HG03196 (cell line): ENCODE measurements at regions not wholly inside any gene's neighbourhood (a gene's known extent, or its start where the extent isn't known, plus 50 kb on each side); places are given as distances from the start of the nearest gene placed in this dataset.
"Not testable (repeated sequence)": the region's sequence is repeated elsewhere in the genome, so short reads cannot be mapped to it uniquely, and the experiment has no call there.

ENCODE experiments used
- ATAC-seq: cut with Tn5 transposase; IDR thresholded peaks from one replicate; pipeline ENCODE4 v1.9.1; 2021; ENCODE audit not compliant: unreplicated experiment

DNA sequence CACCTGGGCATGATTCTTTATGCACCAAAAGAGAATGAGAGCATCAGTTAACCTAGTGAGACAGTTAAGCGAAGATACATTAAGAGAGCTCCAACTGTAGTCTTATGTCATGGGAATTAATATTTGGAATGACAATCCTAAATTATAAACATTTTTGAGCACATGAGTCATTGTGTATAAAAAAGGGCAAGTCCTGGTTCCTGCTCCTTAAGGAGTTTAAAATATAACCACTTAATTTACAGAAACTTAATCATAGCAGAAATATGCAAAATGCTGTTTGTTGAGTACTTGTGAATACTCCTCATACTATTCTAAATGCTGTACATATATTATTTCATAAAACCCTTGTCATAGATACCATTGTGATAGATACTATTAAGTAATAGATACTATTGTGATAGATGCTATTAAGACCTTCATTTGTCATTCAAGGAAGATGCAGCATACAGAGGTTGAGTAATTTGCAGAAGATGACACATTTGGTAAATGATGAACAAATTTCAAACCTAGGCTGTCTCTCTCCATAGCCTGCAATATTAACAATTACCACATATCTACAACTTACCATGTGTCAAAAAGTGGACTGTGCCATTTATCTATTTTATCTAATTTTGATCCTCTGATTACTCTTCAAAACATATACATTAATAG lies 301.0 kb downstream of the TBC1D4 start:
- ATAC-seq: no peak

DNA sequence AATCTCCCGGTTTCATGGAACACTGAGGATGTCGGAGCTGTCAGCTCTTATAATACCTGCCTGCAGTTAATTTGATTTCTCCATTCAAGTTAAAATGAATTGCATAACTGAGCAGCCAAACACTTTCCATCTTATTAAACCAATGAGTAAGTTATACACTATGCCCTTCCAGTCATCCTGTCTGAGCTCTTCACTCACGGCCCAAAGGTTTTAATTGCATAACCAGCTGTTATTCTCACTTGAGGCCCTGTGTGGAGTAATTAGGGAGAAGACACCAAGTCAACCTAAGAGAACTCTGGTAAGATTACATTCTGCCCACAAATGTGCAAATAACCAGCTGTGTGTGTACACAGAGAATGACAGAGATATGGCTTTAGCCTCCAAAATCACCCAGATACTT lies 303.5 kb downstream of the TBC1D4 start:
- ATAC-seq: no peak

DNA sequence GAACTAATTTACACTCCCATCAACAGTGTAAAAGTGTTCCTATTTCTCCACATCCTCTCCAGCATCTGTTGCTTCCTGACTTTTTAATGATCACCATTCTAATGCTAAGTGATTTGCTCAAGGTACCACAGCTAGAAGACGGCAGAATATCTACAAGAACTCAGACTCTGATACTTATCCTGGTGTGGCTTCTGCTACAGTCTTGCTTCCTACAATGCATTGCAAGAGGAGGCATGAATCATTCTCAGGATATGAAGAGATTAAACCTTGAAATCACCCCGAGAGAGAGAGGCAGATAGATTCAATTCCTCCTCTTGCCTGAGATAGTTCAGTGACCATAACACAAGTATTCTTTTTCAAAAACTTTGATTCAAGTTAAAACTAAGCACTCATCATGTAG lies 306.4 kb downstream of the TBC1D4 start:
- ATAC-seq: no peak

DNA sequence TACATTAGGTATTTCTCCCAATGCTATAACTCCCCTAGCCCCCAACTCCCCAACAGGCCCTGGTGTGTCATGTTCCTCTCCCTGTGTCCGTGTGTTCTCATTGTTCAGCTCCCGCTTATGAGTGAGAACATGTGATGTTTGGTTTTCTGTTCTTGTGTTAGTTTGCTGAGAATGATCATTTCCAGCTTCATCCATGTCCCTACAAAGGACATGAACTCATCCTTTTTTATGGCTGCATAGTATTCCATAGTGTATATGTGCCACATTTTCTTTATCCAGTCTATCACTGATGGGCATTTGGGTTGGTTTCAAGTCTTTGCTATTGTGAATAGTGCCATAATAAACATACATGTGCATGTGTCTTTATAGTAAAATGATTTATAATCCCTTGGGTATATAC lies 306.9 kb downstream of the TBC1D4 start:
- not testable (repeated sequence) for ATAC-seq

DNA sequence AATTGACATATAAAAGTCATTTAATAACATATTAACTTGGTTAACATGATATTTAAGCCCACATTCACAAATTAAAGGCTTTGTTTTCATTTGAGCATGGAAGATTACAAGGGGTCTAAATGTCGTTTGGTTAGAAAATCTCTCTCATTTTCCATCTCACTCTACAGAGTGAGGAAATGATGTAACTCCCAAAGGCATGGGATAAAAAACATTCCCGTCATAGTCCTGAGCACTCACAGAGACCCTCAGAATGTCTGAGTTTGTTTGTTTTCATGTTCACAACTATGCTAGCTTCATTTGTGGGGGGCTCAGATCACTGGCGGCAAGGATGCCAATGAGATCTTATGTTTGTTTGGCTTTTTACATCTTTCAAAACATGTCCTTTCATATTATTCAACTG lies 307.5 kb downstream of the TBC1D4 start:
- ATAC-seq: no peak

DNA sequence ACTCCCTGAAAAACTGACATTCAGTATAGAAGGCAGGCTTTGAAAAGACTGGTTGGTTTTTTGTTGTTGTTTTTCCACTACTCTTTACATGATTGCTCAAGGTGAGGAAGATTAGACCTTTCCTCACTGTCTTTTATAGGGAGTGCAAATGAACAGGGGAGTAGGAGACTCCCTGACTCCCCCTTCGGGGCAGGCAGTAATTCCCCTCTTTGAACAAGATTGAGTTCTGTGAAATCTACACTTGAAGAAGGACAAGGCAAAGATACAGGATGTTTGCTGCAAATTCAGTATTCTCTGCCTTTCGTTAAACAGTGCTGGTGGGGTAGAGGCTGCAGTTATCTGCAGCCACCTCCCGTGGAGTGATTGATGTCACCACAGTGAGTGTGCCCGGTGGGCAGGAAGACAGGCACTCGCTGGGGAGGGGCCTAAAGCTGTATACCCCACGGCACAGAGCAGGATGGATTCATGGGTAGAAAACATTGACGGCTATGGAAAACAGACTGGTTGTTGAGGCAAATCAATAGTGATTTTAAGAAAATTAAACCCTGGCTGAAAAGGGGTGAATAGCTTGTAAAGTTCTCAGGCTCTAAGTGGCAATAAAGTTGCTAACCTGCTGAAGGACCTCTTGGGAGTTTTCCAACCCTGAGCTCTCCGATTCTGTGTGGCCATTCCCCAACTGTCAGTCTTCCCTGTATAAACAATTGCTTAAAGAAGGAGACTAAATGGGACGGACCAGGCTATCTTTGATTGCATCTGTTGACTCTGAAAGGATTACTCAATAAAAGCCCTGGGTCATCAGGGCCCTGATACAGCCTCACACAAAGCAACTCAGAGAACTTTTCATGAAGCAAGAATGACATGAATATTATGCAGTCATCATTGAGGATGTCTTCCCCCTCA lies 308.3 kb downstream of the TBC1D4 start:
- ATAC-seq: no peak

DNA sequence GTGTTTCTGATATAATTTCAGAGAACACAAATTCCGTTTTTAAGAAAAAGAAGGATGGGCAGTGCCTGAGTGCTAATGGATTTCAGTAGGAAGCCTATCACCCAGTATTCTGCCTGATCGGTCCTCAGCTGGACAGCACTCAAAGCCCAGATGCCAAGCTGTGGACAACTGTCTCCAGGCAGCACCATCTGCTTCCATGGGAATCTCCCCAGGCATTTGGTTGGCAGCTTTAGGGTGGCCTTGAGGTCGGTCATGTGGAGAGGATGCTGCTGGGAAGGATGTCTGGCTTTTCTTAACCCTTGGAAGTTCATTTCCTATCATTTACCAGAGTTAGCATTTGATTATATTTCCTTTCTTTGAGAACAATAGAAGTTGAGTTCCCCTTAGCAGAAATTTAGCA lies 311.7 kb downstream of the TBC1D4 start:
- no peak for ATAC-seq

DNA sequence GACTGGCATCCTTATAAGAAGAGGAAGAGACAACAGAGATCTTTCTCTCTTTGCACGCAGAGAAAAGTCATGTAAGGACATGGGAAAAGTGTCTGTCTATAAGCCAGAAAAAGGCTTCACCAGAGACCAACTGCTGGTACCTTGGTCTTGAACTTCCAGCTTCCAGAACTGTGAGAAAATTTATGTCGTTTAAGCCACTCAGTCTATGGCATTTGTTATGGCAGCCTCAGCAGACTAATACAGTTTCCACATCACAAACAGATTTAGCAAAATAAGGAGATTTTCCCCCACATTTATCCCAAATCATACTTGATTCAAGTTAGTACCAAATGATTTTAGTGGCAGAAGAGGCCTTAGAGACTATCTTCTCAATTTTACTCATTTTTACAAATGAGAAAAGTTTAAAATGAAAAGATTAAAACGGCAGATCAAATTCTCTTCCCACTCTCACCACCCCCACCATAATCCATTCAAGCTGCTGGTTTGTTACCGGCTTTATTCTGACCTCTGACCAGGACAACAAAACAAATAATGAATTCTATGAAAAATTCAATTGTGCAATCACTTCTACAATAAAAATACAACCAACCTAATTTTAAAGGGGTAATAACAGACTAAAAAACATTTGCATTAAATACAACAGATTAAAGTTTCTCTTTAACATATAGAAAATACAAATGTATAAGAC lies 316.3 kb downstream of the TBC1D4 start:
- ATAC-seq: no peak

DNA sequence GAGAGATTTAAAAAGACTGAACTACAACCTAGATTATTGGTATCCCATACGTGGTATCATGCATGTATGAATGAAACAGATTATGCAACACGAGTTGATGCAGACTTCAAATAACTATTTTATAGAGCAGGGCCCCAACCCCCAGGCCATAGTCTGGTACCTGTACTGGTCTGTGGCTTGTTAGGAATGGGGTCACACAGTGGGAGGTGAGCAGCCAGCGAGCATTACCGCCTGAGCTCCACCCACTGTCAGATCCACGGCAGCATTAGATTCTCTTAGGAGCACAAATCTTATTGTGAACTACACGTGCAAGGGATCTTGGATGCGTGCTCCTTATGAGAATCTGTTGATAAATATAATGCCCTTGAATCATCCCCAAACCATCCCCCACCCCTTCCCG lies 320.2 kb downstream of the TBC1D4 start:
- ATAC-seq: no peak

DNA sequence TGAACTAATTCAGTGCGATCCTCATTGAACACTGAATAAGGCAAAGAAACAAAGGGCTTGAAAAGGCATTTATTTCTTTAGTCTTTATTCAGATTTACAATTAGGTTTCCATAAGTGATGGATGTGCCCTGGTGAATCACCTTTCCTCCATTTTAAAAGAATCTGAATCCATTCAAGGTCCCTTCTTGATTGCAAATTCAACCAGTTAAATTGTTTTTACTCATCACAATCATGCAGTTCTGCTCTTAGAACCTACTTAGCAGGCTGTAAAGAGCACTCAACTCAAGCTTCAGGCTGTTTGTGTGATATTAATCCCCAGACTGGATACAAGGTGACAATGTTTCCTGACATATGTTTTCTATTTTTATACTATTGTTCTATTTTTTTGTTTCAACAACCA lies 321.0 kb downstream of the TBC1D4 start:
- no peak for ATAC-seq

DNA sequence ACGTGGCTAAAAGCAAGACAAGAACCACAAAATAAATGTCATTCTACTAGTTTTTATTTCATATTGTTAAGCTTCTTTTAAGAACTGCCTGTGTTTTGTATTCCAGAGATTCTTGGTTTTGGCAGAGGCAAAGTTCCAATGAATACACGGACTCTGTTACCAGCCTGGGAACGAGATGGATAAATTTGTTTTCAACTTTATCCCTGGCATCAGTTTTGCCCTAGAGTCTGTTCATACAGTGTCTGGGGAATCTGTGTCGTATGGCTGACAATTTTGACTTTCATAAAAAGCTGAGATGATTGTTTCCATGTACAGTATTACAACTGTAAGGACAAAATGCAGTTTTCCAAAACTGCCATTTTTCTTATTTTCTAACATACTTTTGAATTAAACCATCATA lies 327.6 kb downstream of the TBC1D4 start:
- no peak for ATAC-seq

DNA sequence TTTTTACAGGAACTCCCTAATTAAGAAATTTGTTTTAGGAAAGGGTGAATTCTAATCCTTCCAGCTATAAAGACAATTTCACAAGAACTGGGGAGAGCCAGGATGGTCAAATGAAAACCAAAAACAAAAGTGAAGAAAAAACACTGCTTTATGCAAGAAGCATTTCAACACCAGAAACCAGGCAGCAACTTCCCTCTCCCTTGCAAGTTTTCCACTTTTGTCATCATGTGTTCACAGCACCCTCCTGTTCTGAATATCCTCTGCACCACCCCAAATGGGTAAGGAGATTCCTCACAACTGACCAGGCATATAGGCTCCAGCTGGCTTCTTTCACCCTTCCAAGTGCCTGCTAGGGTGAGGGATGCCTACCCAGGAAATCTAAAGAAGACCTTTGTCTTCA lies 328.1 kb downstream of the TBC1D4 start:
- no peak for ATAC-seq

DNA sequence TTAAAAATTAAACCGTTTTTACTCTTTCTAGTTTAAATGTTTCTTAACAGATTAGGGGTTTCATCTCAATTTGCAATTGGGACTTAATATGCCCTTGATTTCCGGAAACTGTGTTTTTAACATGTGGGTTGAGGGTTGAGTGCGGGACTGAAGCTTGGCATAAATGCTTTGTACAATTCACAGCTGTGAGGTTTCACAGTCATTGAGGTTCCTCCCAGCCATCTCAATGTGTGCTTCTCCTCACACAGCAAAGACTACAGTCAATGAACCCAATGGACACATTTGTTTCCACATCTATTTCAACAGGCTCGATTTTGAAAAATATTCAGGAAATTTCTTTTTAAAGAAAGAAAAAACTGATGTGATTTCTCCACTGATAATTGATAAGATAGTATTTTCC lies 328.6 kb downstream of the TBC1D4 start:
- no peak for ATAC-seq

DNA sequence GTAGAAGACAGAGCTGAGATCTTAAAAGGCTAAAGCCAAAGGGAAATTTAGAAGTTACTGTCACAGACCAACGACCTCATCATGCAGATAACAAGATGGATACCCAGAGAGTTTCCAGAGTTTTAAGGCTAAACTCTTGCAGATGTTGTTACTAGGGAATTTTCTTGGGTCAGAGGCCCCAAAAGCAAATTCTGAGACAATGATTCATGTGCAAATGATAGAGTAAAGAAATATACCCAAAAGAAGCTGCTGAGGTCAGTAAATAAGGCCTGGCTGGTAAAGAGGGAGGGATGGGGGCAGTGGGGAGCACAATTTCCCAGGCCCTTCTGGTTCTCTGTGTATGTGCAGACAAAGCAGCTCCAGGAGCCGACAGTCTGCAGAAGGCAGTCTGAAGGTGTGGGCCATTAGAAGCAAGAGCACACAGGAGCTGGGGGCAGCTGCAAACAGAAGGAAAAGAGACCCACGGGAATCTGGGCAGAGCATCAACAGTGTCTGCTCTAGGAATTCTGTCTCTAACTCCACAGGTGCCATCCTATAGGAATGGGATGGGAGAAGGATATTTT lies 330.8 kb downstream of the TBC1D4 start:
- ATAC-seq: no peak

DNA sequence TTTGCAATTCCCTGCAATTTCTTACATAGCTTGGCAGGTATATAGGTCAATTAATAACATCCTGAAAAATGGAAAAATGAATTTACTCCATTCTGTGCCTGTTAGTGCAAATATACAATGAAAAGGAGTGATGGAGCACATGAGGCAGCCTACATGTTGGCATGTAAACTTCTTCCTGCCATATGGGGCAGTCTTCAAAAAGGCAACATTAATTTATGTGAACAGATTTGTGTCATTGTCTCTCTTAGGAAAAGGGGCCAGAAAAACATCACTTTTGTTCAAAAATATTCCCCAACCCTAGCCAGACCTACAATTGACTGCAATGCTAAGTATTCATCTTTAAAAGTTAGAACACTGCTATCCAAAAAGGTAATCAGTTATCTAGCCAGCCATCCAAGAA lies 332.2 kb downstream of the TBC1D4 start:
- no peak for ATAC-seq

DNA sequence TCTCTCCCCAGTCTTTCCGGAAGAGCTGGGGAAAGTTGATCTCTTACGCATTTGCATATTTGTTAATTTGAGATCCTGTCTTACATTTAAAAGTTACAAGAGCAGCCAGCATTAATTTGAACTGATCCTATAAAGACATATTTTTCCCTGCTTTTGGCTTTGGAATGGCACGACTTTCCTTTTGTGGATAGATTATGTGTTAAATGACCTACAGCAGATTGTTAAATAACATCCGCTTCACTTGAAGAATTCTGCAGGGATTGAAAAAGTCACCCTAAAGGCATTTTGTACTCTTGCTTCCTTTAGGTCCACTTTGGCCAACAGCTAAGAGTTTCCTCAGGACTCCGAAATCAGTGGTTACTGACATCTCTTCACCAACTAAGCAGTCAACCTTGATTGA lies 334.0 kb downstream of the TBC1D4 start:
- no peak for ATAC-seq

DNA sequence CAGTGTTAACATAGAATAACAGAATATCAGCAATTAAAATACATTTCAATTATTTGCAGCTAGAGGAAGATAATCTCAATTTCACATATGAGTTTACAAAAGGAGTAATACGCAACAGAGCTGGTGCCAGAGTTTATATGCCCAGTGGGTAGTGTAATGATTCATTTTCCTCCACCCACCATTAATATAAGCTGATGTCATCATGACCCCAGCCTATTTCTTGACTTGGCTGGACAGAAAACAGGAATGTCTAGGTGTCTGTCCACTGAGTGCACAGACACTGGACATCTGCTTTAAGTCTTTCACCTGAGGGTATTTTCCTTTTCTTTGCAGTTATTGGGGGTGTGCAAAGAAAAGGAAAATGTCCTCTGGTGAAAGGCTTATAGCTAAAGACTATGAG lies 335.5 kb downstream of the TBC1D4 start:
- ATAC-seq: no peak

DNA sequence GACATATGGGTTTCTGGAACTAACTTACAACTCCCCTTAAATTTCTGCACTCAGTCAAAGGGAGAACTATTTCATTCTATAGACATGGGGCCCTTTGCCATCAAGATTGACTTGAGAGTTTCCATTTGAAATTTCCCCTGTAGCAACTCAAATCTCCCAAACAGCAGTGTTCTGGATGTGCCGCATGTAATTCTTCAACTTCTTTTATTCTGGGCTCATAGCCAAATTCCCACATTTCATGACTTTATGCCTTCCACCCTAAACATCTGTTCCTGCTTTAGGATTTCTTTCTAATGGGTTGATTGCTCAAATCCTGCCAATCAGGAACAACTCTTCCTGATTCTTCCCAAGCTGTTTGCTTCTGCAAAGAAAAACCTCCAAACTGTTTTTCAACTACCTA lies 336.0 kb downstream of the TBC1D4 start:
- ATAC-seq: no peak

DNA sequence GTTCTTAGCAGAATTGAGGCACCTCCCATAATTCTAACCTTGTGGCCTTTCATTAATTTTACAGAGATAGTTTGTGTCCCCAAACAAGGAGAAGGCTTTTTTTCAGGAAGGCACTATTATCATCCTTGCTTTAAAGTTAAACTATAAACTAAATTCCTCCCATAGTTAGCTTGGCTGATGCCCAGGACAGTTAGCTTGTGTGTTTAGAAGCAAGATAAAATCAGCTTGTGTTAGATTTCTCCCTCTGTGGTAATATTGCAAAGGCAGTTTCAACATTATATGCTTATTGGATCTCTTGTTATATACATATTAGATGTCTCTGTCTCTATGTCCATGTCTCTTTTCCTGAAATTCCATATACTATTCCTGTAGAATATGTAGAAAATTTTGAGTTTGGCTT lies 342.7 kb downstream of the TBC1D4 start:
- no peak for ATAC-seq

DNA sequence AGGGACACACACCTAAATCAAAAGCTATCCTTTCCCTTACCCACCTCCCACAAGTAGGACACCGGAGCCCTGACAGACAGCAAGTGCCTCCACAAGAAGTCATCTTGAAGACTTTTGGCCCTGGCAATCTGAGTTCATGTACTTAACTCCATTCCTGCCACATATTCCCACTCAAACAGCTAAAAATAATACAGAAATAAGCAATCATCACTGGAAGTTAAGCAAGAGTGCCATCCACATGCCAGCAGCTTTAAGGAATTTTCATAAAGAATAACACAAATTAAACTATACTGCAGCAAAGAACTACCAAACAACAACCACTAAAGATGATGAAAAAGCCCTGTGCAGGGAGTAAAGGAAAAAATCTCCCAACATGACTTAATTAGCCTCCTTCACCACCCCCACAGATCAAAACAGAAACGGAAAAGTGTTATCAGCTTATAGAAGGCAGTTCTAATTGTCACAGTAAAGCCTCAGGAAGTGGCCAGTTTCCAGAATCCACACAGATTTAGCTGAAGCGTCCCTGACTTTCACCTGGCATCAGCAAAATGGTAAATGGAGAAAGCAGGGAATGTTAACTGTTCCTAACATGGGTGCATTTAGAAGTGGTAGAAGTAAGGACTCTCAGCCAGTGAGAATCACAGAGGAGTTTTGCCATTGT lies 343.9 kb downstream of the TBC1D4 start:
- ATAC-seq: no peak

DNA sequence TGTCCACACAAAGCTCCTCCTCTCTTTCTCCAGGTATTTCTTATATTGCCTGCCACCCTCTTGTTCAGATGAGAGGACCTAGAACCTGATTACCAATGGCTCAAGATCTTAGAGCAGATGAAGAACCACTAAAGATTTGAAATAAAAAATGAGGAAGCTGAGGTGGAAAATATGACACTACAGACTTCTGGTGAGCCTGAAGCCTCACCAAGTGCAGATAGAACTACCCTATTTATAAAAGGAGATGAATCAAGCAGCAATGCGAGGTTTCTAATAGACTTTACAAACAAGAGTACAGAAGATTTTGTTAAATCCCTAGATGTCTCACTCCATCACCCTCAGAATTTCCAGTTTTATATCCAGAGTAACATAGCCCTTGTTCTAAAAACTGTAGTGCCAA lies 345.8 kb downstream of the TBC1D4 start:
- ATAC-seq: no peak
